Renal cortical epithelial cell (primary cell): ENCODE measurements at regions not wholly inside any gene's neighbourhood (a gene's known extent, or its start where the extent isn't known, plus 50 kb on each side); places are given as distances from the start of the nearest gene placed in this dataset.
"Not testable (repeated sequence)": the region's sequence is repeated elsewhere in the genome, so short reads cannot be mapped to it uniquely, and the experiment has no call there.

Experiments used
- DNase-seq: peaks from one replicate; pipeline ENCODE4 v3.0.0-alpha.2; 2011; ENCODE audit warnings: low read depth

- no peak for DNase-seq
Observed at GRCh38 chr3:18625085-18625484, 199.9 kb upstream of the SATB1 start.

GRCh38 chr3:18623220-18623619, 198.1 kb upstream of the SATB1 start:
- DNase-seq: no peak

GRCh38 chr3:18618723-18619122, 193.6 kb upstream of the SATB1 start:
- DNase-seq: no peak

GRCh38 chr3:18611991-18612390, 186.9 kb upstream of the SATB1 start:
- DNase-seq: no peak

GRCh38 chr3:18609187-18609586, 184.0 kb upstream of the SATB1 start:
- DNase-seq: no peak

- DNase-seq: no peak
Observed at GRCh38 chr3:18597919-18598318, 172.8 kb upstream of the SATB1 start.

GRCh38 chr3:18593231-18593630, 168.1 kb upstream of the SATB1 start:
- DNase-seq: no peak

GRCh38 chr3:18591120-18591519, 166.0 kb upstream of the SATB1 start:
- DNase-seq: no peak

- no peak for DNase-seq
Observed at GRCh38 chr3:18586076-18586475, 160.9 kb upstream of the SATB1 start.

- DNase-seq: no peak
Observed at GRCh38 chr3:18585004-18585968, 160.1 kb upstream of the SATB1 start.

GRCh38 chr3:18580268-18580667, 155.1 kb upstream of the SATB1 start:
- DNase-seq: no peak

- no peak for DNase-seq
Observed at GRCh38 chr3:18579661-18580060, 154.5 kb upstream of the SATB1 start.

GRCh38 chr3:18575573-18575972, 150.4 kb upstream of the SATB1 start:
- peak; percentile 5 for DNase-seq

- DNase-seq: no peak
Observed at GRCh38 chr3:18572809-18573208, 147.7 kb upstream of the SATB1 start.

GRCh38 chr3:18567293-18567692, 142.2 kb upstream of the SATB1 start:
- no peak for DNase-seq

- DNase-seq: no peak
Observed at GRCh38 chr3:18562364-18563154, 137.4 kb upstream of the SATB1 start.

- DNase-seq: peak; percentile 25
Observed at GRCh38 chr3:18559331-18559842, 134.2 kb upstream of the SATB1 start.

GRCh38 chr3:18558507-18558906, 133.4 kb upstream of the SATB1 start:
- no peak for DNase-seq

- DNase-seq: no peak
Observed at GRCh38 chr3:18557216-18557615, 132.1 kb upstream of the SATB1 start.

- DNase-seq: peak; percentile 45
Observed at GRCh38 chr3:18556503-18557135, 131.5 kb upstream of the SATB1 start.

- peak; percentile 17 for DNase-seq
Observed at GRCh38 chr3:18556001-18556408, 130.9 kb upstream of the SATB1 start.

GRCh38 chr3:18552579-18553105, 127.5 kb upstream of the SATB1 start:
- not testable (repeated sequence) for DNase-seq
